ENCODE measurements at regions not wholly inside any gene's neighbourhood (a gene's known extent, or its start where the extent isn't known, plus 50 kb on each side); places are given as distances from the start of the nearest gene placed in this dataset.

GRCh38 chr3:76324101-76324500, 538.8 kb upstream of the ZNF717 start:
- Histone ChIP-seq H3K4me3 (ENCODE audit: low read length) (no peak overlapping the region), H3K27me3 (ENCODE audit: insufficient read depth, low read length) (no peaks in the 10 kb centered on the region), H3K9ac (ENCODE audit: low read depth, low read length) (no peak overlapping the region), H3K36me3 (ENCODE audit: insufficient read depth, low read length) (no peaks in the 10 kb centered on the region), H3K4me1 (ENCODE audit: insufficient read depth, low read length) (no peaks in the 10 kb centered on the region), H3K9me3 (ENCODE audit: insufficient read depth, low read depth, low read length) (no peaks in the 10 kb centered on the region), H3K27ac (ENCODE audit: low read depth, low read length) (no peak overlapping the region)
- 96% methylated on average over 4 of the region's 4 CpGs for WGBS

GRCh38 chr3:76345878-76346277, 560.5 kb upstream of the ZNF717 start:
- H3K4me3 ChIP-seq (ENCODE audit: low read length): no peak overlapping the region
- no peaks in the 10 kb centered on the region for H3K27me3 ChIP-seq (ENCODE audit: insufficient read depth, low read length)
- no peak overlapping the region for H3K27ac ChIP-seq (ENCODE audit: low read depth, low read length)
- H3K9ac ChIP-seq (ENCODE audit: low read depth, low read length): no peak overlapping the region
- peaks cover 8% of the 10 kb centered on the region; the same call in 1 of the 2 replicates for H3K4me1 ChIP-seq (ENCODE audit: insufficient read depth, low read length)
- no peaks in the 10 kb centered on the region for H3K9me3 ChIP-seq (ENCODE audit: insufficient read depth, low read depth, low read length)
- WGBS: 81% methylated on average over 2 of the region's 2 CpGs
- H3K36me3 ChIP-seq (ENCODE audit: insufficient read depth, low read length): no peaks in the 10 kb centered on the region

- Histone ChIP-seq H3K4me1 (ENCODE audit: insufficient read depth, low read length) (peaks cover 8% of the 10 kb centered on the region; the same call in 1 of the 2 replicates), H3K9me3 (ENCODE audit: insufficient read depth, low read depth, low read length) (no peaks in the 10 kb centered on the region), H3K9ac (ENCODE audit: low read depth, low read length) (no peak overlapping the region), H3K4me3 (ENCODE audit: low read length) (no peak overlapping the region), H3K27me3 (ENCODE audit: insufficient read depth, low read length) (no peaks in the 10 kb centered on the region), H3K36me3 (ENCODE audit: insufficient read depth, low read length) (no peaks in the 10 kb centered on the region), H3K27ac (ENCODE audit: low read depth, low read length) (no peak overlapping the region)
- WGBS: 99% methylated on average over 2 of the region's 3 CpGs
Measured at GRCh38 chr3:76346690-76347089, 561.3 kb upstream of the ZNF717 start.

GRCh38 chr3:76349715-76350480, 564.5 kb upstream of the ZNF717 start:
- Histone ChIP-seq H3K27me3 (ENCODE audit: insufficient read depth, low read length) (no peaks in the 10 kb centered on the region), H3K36me3 (ENCODE audit: insufficient read depth, low read length) (no peaks in the 10 kb centered on the region), H3K9ac (ENCODE audit: low read depth, low read length) (no peak overlapping the region), H3K9me3 (ENCODE audit: insufficient read depth, low read depth, low read length) (no peaks in the 10 kb centered on the region), H3K27ac (ENCODE audit: low read depth, low read length) (no peak overlapping the region), H3K4me3 (ENCODE audit: low read length) (no peak overlapping the region), H3K4me1 (ENCODE audit: insufficient read depth, low read length) (peaks cover 36% of the 10 kb centered on the region)
- WGBS: 97% methylated on average over 3 of the region's 3 CpGs

- no peak overlapping the region for H3K27ac ChIP-seq (ENCODE audit: low read depth, low read length)
- 62% methylated on average over 1 of the region's 1 CpG for WGBS
- no peak overlapping the region for H3K9ac ChIP-seq (ENCODE audit: low read depth, low read length)
Measured at GRCh38 chr3:76352051-76352450, 566.7 kb upstream of the ZNF717 start.

GRCh38 chr3:76352511-76353284, 567.3 kb upstream of the ZNF717 start:
- Histone ChIP-seq H3K27ac (ENCODE audit: low read depth, low read length) (no peak overlapping the region), H3K36me3 (ENCODE audit: insufficient read depth, low read length) (no peaks in the 10 kb centered on the region), H3K9me3 (ENCODE audit: insufficient read depth, low read depth, low read length) (no peaks in the 10 kb centered on the region), H3K4me3 (ENCODE audit: low read length) (no peak overlapping the region), H3K27me3 (ENCODE audit: insufficient read depth, low read length) (no peaks in the 10 kb centered on the region), H3K9ac (ENCODE audit: low read depth, low read length) (no peak overlapping the region), H3K4me1 (ENCODE audit: insufficient read depth, low read length) (peaks cover 28% of the 10 kb centered on the region)
- WGBS: 95% methylated on average over 8 of the region's 9 CpGs

More at GRCh38 chr3:76352051-76352450, 566.7 kb upstream of the ZNF717 start:
- Histone ChIP-seq H3K4me3 (ENCODE audit: low read length) (no peak overlapping the region), H3K36me3 (ENCODE audit: insufficient read depth, low read length) (no peaks in the 10 kb centered on the region), H3K27me3 (ENCODE audit: insufficient read depth, low read length) (no peaks in the 10 kb centered on the region), H3K9me3 (ENCODE audit: insufficient read depth, low read depth, low read length) (no peaks in the 10 kb centered on the region), H3K4me1 (ENCODE audit: insufficient read depth, low read length) (peaks cover 28% of the 10 kb centered on the region)

- H3K4me1 ChIP-seq (ENCODE audit: insufficient read depth, low read length): peaks cover 28% of the 10 kb centered on the region
- H3K27ac ChIP-seq (ENCODE audit: low read depth, low read length): peak overlapping the region; percentile 62; the same call in 1 of the 2 replicates
- WGBS: 14% methylated on average over 9 of the region's 9 CpGs
- H3K27me3 ChIP-seq (ENCODE audit: insufficient read depth, low read length): no peaks in the 10 kb centered on the region
- no peaks in the 10 kb centered on the region for H3K9me3 ChIP-seq (ENCODE audit: insufficient read depth, low read depth, low read length)
- H3K9ac ChIP-seq (ENCODE audit: low read depth, low read length): no peak overlapping the region
- H3K4me3 ChIP-seq (ENCODE audit: low read length): peak overlapping the region; percentile 11
- H3K36me3 ChIP-seq (ENCODE audit: insufficient read depth, low read length): no peaks in the 10 kb centered on the region
Measured at GRCh38 chr3:76353683-76354082, 568.3 kb upstream of the ZNF717 start.

- 91% methylated on average over 1 of the region's 1 CpG for WGBS
- no peaks in the 10 kb centered on the region for H3K4me1 ChIP-seq (ENCODE audit: insufficient read depth, low read length)
- no peaks in the 10 kb centered on the region for H3K36me3 ChIP-seq (ENCODE audit: insufficient read depth, low read length)
Measured at GRCh38 chr3:76361010-76361409, 575.7 kb upstream of the ZNF717 start.

GRCh38 chr3:76362643-76363042, 577.3 kb upstream of the ZNF717 start:
- Histone ChIP-seq H3K4me3 (ENCODE audit: low read length) (no peak overlapping the region), H3K27me3 (ENCODE audit: insufficient read depth, low read length) (no peaks in the 10 kb centered on the region), H3K27ac (ENCODE audit: low read depth, low read length) (no peak overlapping the region), H3K4me1 (ENCODE audit: insufficient read depth, low read length) (peaks cover 4% of the 10 kb centered on the region; the same call in 1 of the 2 replicates), H3K36me3 (ENCODE audit: insufficient read depth, low read length) (no peaks in the 10 kb centered on the region), H3K9me3 (ENCODE audit: insufficient read depth, low read depth, low read length) (no peaks in the 10 kb centered on the region), H3K9ac (ENCODE audit: low read depth, low read length) (no peak overlapping the region)
- WGBS: 88% methylated on average over 6 of the region's 6 CpGs

More at GRCh38 chr3:76361010-76361409, 575.7 kb upstream of the ZNF717 start:
- no peak overlapping the region for H3K4me3 ChIP-seq (ENCODE audit: low read length)
- no peak overlapping the region for H3K27ac ChIP-seq (ENCODE audit: low read depth, low read length)
- no peaks in the 10 kb centered on the region for H3K9me3 ChIP-seq (ENCODE audit: insufficient read depth, low read depth, low read length)
- H3K9ac ChIP-seq (ENCODE audit: low read depth, low read length): no peak overlapping the region
- H3K27me3 ChIP-seq (ENCODE audit: insufficient read depth, low read length): no peaks in the 10 kb centered on the region

GRCh38 chr3:76365275-76365674, 579.9 kb upstream of the ZNF717 start:
- H3K27me3 ChIP-seq (ENCODE audit: insufficient read depth, low read length): no peaks in the 10 kb centered on the region
- no peak overlapping the region for H3K4me3 ChIP-seq (ENCODE audit: low read length)
- H3K4me1 ChIP-seq (ENCODE audit: insufficient read depth, low read length): peaks cover 4% of the 10 kb centered on the region; the same call in 1 of the 2 replicates
- H3K36me3 ChIP-seq (ENCODE audit: insufficient read depth, low read length): no peaks in the 10 kb centered on the region
- H3K27ac ChIP-seq (ENCODE audit: low read depth, low read length): no peak overlapping the region
- no peak overlapping the region for H3K9ac ChIP-seq (ENCODE audit: low read depth, low read length)
- WGBS: 100% methylated on average over 3 of the region's 3 CpGs
- no peaks in the 10 kb centered on the region for H3K9me3 ChIP-seq (ENCODE audit: insufficient read depth, low read depth, low read length)

GRCh38 chr3:76367281-76367680, 581.9 kb upstream of the ZNF717 start:
- 88% methylated on average over 2 of the region's 2 CpGs for WGBS
- H3K9me3 ChIP-seq (ENCODE audit: insufficient read depth, low read depth, low read length): no peaks in the 10 kb centered on the region
- no peak overlapping the region for H3K9ac ChIP-seq (ENCODE audit: low read depth, low read length)

More at GRCh38 chr3:76367281-76367680, 581.9 kb upstream of the ZNF717 start:
- Histone ChIP-seq H3K36me3 (ENCODE audit: insufficient read depth, low read length) (no peaks in the 10 kb centered on the region), H3K27me3 (ENCODE audit: insufficient read depth, low read length) (no peaks in the 10 kb centered on the region), H3K4me3 (ENCODE audit: low read length) (no peak overlapping the region), H3K4me1 (ENCODE audit: insufficient read depth, low read length) (peaks cover 4% of the 10 kb centered on the region; the same call in 1 of the 2 replicates), H3K27ac (ENCODE audit: low read depth, low read length) (no peak overlapping the region)

Measured in HUES64 (cell line).